Sigmoid colon (tissue), 6 donors: ENCODE measurements at regions not wholly inside any gene's neighbourhood (a gene's known extent, or its start where the extent isn't known, plus 50 kb on each side); places are given as distances from the start of the nearest gene placed in this dataset.

Experiments
- DNase-seq: peaks from one replicate; pipeline ENCODE4 v3.0.0-alpha.2; 2019
- H3K27ac ChIP-seq, 4 donors: fragments of 200-600 bp; sonication (generic); one replicate each; pipeline ENCODE4 v1.5.1; 2016 to 2019; ENCODE audit warnings: mild to moderate bottlenecking in 1 of 4
- H3K27me3 ChIP-seq, 3 donors: fragments of 200-600 bp; sonication (generic); one replicate each; pipeline ENCODE4 v1.5.1; 2019; ENCODE audit warnings: mild to moderate bottlenecking in 1 of 3
- H3K36me3 ChIP-seq, 4 donors: fragments of 200-600 bp; sonication (generic); one replicate each; pipeline ENCODE4 v1.5.1; 2016 to 2019
- H3K4me1 ChIP-seq, 4 donors: fragments of 200-600 bp; sonication (generic); one replicate each; pipeline ENCODE4 v1.5.1; 2017 to 2019
- H3K4me3 ChIP-seq, 4 donors: fragments of 200-600 bp; sonication (generic); one replicate each; pipeline ENCODE4 v1.5.1; 2017 to 2019; ENCODE audit warnings: mild to moderate bottlenecking in 2 of 4, moderate library complexity in 1 of 4
- H3K9me3 ChIP-seq, 4 donors: fragments of 200-600 bp in 3 of 4; sonication (generic) in 3 of 4; one replicate each; pipeline versions ENCODE4 v1.5.1 to v1.6.1; 2013 to 2019
- CTCF ChIP-seq, 4 experiments: fragments of 450-650 bp in 3 of 4; fragments of 200-600 bp in 1 of 4; IDR thresholded peaks; one replicate each; pipeline ENCODE4 v1.5.1; 2016 to 2019; ENCODE audit warnings: antibody characterized with exemption in 4 of 4, mild to moderate bottlenecking in 3 of 4, moderate library complexity in 2 of 4
- EP300 ChIP-seq, 4 donors: sonication (generic); formaldehyde crosslinking; IDR thresholded peaks; one replicate each; pipeline ENCODE4 v1.6.1; 2017; ENCODE audit warnings: antibody characterized with exemption in 4 of 4
- POLR2A ChIP-seq, 2 donors: fragments of 450-650 bp; IDR thresholded peaks; one replicate each; pipeline ENCODE4 v1.6.1; 2016; ENCODE audit warnings: antibody characterized with exemption in 2 of 2, mild to moderate bottlenecking in 2 of 2, moderate library complexity in 2 of 2
- POLR2AphosphoS5 ChIP-seq, 4 donors: sonication (generic); formaldehyde crosslinking; IDR thresholded peaks; one replicate each; pipeline ENCODE4 v1.6.1; 2017; ENCODE audit warnings: antibody characterized with exemption in 4 of 4
- WGBS, 2 donors: extraction: QIAGEN DNeasy Blood & Tissue Kit; methylation state at CpG; one replicate each; pipeline ENCODE4 v1.1.7; 2013; 5-methylcytosine and 5-hydroxymethylcytosine counted together
- intact Hi-C: fragments of 100-400 bp; cut with DNase I; formaldehyde crosslinking; loops from one replicate; pipeline ENCODE4 v1.15.1; 2023
- donor health status: healthy with polysubstance abuse.
- donor health status: healthy.

GRCh38 chr12:47023311-47023710 is 56.1 kb upstream of the PCED1B start:
- intact Hi-C loops = loop anchor here (5.0 kb wide), 2 partner anchors 346 to 951 kb away; no protein-coding TSS in a partner anchor
- H3K27me3 ChIP-seq = no peaks in the 10 kb centered on the region
- TF ChIP-seq EP300 (IDR thresholded peaks at IDR 0.05) (no peak), POLR2AphosphoS5 (IDR thresholded peaks at IDR 0.05) (no peak), POLR2A (IDR thresholded peaks at IDR 0.05) (no peak), CTCF (IDR thresholded peaks at IDR 0.05) (no peak)
- no peaks in the 10 kb centered on the region for H3K9me3 ChIP-seq
- no peak for DNase-seq
- H3K4me1 ChIP-seq = peaks cover 0 to 7% (median 0%) of the 10 kb centered on the region in 4 donors
- no peaks in the 10 kb centered on the region for H3K36me3 ChIP-seq
- no peak overlapping the region for H3K4me3 ChIP-seq
- 72 to 83% methylated on average over 3 of the region's 3 CpGs for WGBS, 2 donors
- H3K27ac ChIP-seq = no peak overlapping the region

GRCh38 chr12:47023953-47024352 is 55.5 kb upstream of the PCED1B start:
- no peak for DNase-seq
- no peak for TF ChIP-seq CTCF (IDR thresholded peaks at IDR 0.05)
- TF ChIP-seq POLR2AphosphoS5 (IDR thresholded peaks at IDR 0.05) = no peak
- no peak for TF ChIP-seq EP300 (IDR thresholded peaks at IDR 0.05)
- no peak for TF ChIP-seq POLR2A (IDR thresholded peaks at IDR 0.05)
- peaks cover 0 to 7% (median 0%) of the 10 kb centered on the region in 4 donors for H3K4me1 ChIP-seq
- no peaks in the 10 kb centered on the region for H3K27me3 ChIP-seq
- H3K36me3 ChIP-seq = no peaks in the 10 kb centered on the region
- intact Hi-C loops = loop anchor here (5.0 kb wide), 2 partner anchors 347 to 952 kb away; no protein-coding TSS in a partner anchor
- H3K27ac ChIP-seq = no peak overlapping the region
- H3K9me3 ChIP-seq = no peaks in the 10 kb centered on the region
- H3K4me3 ChIP-seq = no peak overlapping the region
- WGBS, 2 donors = 82 to 88% methylated on average over 6 of the region's 6 CpGs

DNA sequence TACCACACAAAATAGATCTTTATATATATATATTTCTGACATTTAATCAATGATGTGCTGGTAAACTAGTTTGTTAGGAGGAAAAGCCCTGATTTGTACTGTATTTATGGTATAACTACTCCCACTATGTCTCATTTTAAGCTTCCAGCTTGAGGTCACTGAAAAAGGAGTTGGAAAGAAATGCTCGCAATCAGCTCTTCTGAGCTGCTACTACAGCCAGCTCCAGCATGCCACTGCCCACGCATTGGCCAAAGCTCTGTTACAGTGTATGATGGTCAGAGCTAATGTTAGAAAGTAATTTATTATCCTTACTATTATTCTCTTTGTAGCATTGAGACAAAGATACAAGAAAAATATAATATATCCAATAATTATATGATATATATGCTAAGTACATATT is 55.0 kb upstream of the PCED1B start:
- no peaks in the 10 kb centered on the region for H3K9me3 ChIP-seq
- H3K36me3 ChIP-seq = no peaks in the 10 kb centered on the region
- no peak for DNase-seq
- H3K27ac ChIP-seq = no peak overlapping the region
- intact Hi-C loops = loop anchor here (5.0 kb wide), 2 partner anchors 347 to 952 kb away; no protein-coding TSS in a partner anchor
- peaks cover 0 to 7% (median 0%) of the 10 kb centered on the region in 4 donors for H3K4me1 ChIP-seq
- no peak for TF ChIP-seq EP300 (IDR thresholded peaks at IDR 0.05)
- no peak for TF ChIP-seq POLR2AphosphoS5 (IDR thresholded peaks at IDR 0.05)
- TF ChIP-seq CTCF (IDR thresholded peaks at IDR 0.05) = no peak
- TF ChIP-seq POLR2A (IDR thresholded peaks at IDR 0.05) = no peak
- H3K4me3 ChIP-seq = no peak overlapping the region
- no peaks in the 10 kb centered on the region for H3K27me3 ChIP-seq
- WGBS, 2 donors = 85% methylated on average over 2 of the region's 2 CpGs

GRCh38 chr12:47025349-47025748 is 54.1 kb upstream of the PCED1B start:
- TF ChIP-seq CTCF (IDR thresholded peaks at IDR 0.05) (no peak), POLR2A (IDR thresholded peaks at IDR 0.05) (no peak), POLR2AphosphoS5 (IDR thresholded peaks at IDR 0.05) (no peak), EP300 (IDR thresholded peaks at IDR 0.05) (no peak)
- 88 to 90% methylated on average over 2 of the region's 2 CpGs for WGBS, 2 donors
- no peak overlapping the region for H3K4me3 ChIP-seq
- no peak overlapping the region for H3K27ac ChIP-seq
- peaks cover 0 to 7% (median 0%) of the 10 kb centered on the region in 4 donors for H3K4me1 ChIP-seq
- DNase-seq = no peak
- no peaks in the 10 kb centered on the region for H3K36me3 ChIP-seq
- intact Hi-C loops = no loop called here
- H3K27me3 ChIP-seq = no peaks in the 10 kb centered on the region
- no peaks in the 10 kb centered on the region for H3K9me3 ChIP-seq

DNA sequence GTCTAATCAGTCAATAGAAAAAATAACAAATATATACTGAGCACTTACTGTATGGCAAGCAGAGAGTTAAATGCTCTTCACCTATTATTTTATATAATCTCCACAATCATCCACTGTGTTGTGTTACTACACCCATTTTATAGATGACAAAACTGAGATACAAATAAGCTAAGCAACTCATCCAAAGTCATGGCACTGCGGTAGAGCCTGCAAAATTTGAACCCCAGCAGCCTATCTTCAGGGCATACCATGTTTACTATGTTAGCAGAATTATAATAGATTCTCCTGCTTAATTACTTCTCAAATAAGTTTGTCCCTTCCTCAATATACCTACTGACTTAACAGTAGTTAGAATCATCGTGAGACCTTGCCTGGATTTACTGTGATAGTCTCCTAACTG is 53.6 kb upstream of the PCED1B start:
- TF ChIP-seq CTCF (IDR thresholded peaks at IDR 0.05) (no peak), POLR2A (IDR thresholded peaks at IDR 0.05) (no peak), EP300 (IDR thresholded peaks at IDR 0.05) (no peak), POLR2AphosphoS5 (IDR thresholded peaks at IDR 0.05) (no peak)
- Histone ChIP-seq H3K36me3 (no peaks in the 10 kb centered on the region), H3K4me3 (no peak overlapping the region), H3K9me3 (no peaks in the 10 kb centered on the region), H3K4me1 (peaks cover 0 to 3% (median 0%) of the 10 kb centered on the region in 4 donors), H3K27me3 (no peaks in the 10 kb centered on the region), H3K27ac (no peak overlapping the region)
- no peak for DNase-seq
- intact Hi-C loops = no loop called here
- 87 to 88% methylated on average over 2 of the region's 2 CpGs for WGBS, 2 donors
